Stimulated activated CD4-positive, alpha-beta T cell treated with anti-CD3 and anti-CD28 coated beads, TNF-alpha, amount 100 ng/mL, for 48 hours (primary cell): ENCODE measurements at regions not wholly inside any gene's neighbourhood (a gene's known extent, or its start where the extent isn't known, plus 50 kb on each side); places are given as distances from the start of the nearest gene placed in this dataset.

Experiments used
- DNase-seq, 3 donors: peaks; one replicate each; pipeline ENCODE4 v3.0.0-alpha.2; 2020; ENCODE audit warnings: low read depth in 3 of 3

DNA sequence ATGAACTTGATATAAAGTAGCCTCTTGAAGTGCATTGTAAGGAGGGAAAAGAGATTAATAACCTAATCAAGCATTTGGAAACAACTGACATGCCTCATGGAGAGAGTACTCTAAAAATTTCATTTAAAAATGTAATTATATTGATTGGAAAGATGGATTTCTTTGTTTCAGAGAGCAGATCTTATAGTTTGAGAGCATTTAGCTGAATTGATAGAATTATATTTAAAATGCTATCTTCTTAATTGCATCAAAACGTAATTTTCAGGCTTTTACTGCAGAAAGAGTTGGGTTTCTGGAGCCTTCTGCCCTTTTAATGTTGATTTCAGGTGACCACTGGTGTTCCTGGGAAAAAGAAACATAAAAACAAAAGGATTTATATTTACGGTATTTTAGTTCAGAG is 130.6 kb downstream of the EDN3 start:
- DNase-seq, result no peak

DNA sequence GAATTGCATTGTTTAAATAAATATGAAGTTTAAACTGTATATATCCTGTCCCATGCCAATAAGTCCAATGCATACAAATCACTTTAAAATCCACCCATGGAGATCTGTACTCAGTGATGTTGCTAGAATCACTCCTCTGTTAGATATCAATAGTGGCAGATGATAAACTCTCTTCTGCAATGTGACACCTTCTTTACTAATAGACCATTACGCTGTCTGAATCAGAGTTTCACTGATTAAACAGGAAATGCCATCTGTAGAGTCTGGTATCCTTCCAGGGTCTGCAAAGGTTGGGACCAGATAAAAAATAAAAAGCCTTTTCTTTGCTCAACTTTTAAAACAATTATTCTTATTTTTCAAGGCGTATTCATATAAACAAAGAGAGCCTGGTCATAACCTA is 134.5 kb downstream of the EDN3 start:
- no peak for DNase-seq

DNA sequence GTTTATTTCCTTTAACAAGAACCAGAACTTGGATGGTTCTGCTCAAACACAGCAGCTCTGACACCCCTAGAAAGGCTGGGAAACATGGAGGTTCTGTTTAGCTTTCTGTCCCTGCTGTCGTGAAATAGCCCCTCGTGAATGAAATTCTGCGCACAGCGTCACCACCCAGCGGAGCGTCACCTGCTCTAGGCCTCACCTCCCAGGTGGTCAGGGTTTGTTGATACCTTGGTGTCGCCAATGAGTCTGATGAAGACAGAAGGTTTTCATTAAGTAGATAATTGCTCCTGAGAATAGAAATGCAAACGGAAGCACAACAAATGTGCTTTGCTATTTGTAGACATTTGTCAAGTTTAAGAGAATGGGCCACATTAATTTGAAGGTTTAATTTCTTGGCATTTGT is 135.1 kb downstream of the EDN3 start:
- no peak for DNase-seq

DNA sequence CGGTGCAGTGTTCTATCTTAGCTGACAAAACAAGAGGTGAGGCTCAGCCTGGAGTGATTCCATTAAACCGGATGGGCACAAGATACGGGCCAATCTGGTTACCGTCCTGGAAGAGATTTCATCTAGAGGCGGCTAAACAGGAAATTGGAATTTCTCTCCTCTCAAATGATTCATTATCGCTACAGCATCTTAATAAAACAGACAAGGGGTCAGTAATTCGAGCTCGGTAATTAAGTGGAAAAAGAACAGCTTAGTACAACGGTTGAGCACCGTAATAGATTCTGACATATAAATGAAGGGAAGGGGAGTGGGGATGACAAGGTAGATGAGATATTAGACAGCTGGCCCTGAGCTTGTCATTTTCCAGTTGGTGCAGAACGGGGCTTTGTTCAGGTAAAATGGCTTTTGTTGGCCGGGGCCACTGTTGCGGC is 137.2 kb downstream of the EDN3 start:
- DNase-seq, result no peak

DNA sequence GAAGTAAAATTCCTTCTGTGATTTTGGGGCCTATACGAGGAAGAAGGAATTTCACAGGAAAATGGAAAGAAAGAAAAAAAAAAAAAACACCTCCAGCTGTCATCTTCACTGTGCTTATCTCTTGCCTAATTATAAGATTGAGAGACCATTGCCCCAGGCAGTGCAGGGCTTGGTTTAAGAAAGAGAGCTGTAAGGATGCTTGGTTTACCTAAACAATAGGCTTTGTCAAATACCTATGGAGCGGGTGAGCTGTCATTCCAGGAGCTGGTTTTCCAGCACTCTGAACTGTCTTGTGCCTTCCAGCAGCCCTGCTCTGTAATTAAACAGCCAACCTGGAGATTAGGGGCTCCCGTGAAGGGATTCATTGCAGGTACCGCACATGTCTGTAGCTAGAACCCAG is 137.8 kb downstream of the EDN3 start:
- no peak for DNase-seq

DNA sequence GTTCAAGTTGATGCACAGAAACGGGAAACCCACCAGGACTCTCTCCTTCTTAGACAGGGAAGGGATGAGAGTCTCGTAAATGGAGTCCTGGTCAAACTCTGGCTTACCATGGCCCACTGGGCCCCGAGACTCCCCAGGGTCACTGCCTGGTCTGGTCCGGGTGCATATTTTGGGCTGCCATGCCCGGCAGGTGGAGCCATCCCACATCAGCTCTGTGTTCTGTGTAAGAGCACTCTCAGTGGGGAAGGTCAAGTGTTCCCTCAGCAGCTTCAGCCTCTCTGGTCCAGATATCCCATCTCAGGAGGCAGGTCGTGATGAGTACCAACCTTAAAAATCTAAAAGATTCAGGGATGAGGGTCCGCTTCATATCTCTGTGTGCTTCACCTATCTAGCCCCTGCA is 138.8 kb downstream of the EDN3 start:
- DNase-seq, result no peak

DNA sequence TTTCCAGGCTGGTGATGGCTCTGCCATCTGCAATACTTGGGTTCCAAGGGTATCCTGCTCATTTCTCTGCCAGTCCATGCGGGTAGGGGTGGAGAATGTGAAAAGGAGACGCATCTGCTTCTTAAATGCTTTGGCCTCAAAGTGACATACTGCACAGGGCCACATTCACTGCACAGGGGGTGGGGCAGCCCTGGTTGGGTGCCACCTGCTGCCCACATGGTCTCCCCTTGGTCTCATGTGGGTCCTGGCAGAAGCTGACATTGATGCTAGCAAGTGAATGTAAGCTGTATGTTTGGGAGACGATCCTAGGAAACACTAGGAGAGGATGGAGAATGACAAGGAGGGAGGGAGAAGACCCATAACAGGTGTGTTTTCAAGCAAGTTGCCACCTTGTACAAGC is 140.9 kb downstream of the EDN3 start:
- no peak for DNase-seq

DNA sequence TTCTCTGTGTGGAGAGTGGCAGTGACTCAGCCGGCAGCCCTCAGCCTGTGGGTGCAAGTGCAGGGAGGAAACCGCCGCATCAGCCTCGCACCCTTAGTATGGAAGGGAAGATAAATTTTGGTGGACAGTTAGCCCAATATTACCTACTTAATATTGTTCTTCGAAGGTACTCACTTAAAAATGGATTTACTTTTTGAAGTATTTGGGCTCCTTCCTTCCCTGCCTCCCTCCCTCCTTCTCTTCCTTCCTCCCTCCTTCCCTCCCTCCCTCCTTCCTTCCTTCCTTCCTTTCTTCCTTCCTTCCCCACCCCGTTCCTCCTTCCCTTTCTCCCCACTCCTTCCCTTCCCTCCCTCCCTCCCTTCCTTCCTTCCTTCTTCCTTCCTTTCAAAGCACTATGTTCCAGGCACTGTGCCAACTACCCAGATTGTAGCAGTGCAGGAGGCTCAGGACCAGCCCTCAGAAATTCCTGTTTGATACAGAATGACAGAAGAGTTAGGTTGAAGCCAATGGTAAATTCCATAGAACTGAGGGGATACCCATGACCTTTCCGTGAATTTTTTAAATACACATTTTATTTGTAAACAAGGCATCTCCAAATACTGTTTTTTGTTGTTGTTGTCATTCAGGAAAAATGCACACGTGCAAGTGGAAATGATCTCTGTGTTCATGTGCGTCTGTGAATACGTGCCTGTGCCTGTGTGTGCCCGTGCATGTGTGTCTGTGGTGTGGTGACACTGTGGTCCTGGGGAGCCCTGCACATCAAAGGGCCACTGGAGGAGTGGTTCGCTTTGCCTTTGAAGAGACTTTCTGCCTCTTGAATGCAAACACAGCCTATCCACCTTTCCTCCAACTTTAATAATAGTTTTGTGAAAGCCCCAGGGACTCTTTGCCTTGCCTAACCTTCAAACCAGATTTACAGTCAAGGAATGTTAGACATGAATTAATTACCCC is 141.7 kb downstream of the EDN3 start:
- no peak for DNase-seq

DNA sequence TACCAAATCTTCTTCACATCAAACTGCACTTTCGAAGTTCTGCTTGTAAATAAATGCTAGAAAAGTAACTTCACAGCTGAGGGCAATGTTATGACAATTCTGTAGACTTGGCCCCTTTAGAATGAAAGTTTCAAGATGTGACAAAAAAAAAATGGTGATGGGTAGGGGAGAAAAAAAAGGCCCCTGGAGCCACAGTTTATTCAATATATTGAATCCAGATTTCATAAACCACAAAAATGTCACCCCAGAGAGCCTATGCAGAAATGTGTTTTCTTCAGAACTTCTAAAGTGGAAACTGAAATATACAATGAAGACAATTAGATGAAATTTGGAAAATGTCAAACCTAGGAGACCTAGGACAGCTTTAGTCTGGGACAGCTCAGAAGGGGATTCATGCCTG is 143.1 kb downstream of the EDN3 start:
- no peak for DNase-seq

DNA sequence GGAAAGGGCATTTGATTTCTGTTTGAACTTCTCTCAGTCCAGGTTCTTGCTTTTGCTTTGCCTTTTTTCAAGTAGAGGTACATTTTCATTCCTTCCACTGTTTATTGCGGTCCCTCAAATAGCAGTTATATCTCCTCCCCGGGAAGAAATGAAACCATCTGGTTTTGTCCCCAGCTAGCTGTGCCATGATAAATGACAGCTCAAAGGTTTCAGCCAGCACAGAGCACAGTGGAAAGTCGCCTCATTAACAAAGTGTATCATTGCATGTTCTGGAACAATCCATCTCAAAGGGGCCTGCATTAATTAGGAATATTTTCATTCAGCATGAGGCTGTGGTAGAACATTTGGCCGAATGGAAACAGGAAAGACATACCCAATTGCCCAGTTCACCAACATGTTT is 146.0 kb downstream of the EDN3 start:
- DNase-seq, result no peak

DNA sequence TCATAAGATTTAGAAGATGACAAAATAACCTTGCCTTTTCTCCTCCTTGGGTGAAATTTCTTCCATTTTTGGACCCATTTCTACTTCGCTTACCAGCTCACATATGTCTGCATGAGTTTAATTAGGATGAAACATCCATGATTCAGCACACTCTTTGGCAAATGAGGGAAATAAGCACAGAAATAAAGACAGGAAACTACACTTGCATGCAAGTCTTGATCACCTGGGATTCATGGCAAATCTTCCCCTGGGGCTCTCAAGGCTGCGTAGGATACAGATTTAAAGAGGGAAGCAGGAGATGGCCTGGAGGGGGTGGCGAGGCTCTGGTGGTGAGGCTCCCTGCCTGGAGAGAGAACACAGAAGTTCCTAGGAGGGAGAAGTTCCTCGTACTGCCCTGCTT is 147.8 kb downstream of the EDN3 start:
- no peak for DNase-seq

DNA sequence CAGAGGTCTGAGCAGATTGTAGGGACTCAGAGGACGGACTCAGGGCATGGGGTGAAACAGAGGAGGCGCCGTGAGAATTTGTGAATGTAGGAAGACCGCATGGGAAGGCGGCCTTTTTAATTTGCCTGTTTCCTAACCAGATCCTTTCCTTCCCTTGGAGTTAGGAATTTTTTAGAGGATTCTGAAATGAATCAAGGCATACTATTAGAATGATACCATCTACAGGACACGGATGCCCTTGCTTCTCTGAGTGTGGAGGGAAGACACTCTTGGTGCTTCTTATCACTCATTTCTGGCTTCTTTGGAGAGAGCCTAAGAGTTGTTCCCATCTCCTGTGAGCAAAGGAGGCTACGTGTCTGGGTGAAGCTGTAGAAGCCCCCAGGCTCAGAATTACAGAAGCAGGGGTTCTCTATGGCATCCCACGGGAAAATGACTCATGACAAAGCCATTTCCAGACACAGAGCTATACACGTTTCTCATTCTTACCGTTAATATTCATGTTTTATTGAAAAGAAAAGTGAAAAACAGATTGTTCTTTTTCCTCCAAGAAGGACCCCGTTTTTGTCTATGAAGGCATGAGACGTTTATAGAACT is 148.5 kb downstream of the EDN3 start:
- no peak for DNase-seq

DNA sequence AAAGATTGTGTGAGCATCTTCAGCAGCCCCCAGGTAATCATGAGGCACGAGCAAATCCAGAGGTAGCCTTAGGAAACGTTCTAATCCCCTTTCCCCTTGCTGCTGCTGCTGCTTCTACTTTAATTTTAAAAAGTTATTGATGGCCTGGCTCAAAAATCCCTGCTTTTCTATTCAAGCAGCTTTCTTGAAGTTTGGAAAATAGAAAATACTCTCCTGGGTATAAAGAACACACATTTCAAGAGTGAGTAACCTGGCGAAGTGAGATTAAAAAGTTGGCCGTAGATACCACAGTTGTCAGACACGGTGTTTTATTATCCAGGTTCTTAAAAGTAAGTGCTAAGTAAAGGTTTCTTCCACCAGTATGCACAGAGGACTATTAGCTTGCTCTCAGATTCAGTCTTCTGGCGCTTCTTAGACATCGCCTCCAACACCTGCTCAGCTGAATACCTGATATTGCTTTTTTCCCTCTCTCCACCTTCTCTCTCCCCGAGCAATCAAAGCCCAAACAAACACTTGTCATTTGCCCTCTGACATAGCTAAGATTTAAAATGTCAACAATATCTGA is 150.7 kb downstream of the EDN3 start:
- no peak for DNase-seq

DNA sequence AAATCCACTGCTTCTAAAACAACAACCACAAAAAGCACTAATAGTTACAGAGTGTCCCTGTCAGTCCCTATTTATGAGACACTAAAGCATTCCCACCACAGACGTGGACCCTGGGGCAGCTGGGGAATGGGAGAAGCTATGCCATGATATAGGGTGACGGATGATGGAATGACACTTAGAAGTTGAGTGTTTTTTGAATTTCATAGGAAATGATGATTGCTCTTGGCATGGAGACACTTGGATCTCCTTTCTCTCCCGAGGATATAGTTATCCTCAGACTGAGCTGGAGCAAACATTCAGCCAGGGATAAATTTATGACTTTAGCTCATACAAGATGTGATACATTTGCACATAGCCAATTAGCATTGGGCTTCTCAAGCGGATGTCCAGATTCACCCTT is 151.2 kb downstream of the EDN3 start:
- DNase-seq, result no peak

DNA sequence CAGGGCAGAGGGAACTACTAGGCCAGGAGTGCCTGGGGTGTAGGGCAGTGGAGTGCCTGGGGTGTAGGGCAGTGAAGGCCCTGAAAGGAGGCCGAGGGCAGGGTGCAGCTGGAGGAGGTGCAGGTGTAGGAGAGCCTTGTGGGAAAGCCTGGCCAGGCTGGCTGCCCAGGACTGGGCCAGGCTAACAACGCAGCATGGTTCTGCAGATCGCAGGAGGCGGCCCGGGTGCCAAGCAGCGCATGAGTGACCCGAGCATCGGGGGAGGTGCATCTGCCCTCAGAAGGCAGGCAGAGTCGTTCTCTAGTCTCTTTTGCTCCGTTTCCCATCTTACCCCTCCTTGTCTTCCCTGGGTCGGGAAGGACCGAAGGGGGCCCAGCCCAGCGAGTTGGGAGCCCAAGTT is 151.5 kb upstream of the PHACTR3 start:
- no peak for DNase-seq

DNA sequence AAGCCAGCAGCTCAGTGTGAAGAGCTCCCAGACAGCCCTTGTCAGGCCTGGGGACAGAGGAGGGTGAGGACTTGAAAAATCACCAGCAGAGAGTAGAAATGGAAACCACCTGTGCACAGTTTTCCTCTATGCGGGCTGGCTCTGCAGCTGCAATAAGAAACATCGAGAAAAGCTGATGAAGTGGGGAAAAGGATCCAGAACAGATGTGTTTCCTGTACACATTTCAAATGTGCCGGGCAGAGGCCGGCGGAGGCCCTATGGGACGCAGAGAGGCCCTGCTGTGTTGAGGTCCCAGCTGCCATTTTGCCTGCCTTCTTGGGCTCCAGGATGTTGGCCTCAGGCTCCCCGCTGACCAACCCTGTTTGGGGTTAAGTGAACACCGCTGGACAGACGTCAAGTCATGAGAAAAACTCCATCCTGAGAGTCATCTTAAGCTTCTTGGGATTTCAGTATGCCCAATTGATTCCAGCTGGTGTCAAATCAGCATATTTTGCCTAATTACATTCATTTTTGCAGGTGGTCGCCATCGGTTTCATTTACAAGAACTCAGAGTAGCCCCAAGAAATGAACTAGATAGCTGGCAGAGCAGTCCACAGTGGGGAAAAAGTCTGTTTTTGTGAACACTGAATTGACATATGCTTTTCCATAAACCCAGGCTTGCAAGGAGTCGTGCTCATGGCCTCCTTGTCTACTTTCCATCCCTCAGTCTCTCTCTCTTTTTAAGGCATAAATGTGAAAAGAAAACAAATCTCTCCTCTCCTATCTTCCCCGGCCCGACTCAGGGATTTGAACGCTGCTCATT is 150.4 kb upstream of the PHACTR3 start:
- no peak for DNase-seq

DNA sequence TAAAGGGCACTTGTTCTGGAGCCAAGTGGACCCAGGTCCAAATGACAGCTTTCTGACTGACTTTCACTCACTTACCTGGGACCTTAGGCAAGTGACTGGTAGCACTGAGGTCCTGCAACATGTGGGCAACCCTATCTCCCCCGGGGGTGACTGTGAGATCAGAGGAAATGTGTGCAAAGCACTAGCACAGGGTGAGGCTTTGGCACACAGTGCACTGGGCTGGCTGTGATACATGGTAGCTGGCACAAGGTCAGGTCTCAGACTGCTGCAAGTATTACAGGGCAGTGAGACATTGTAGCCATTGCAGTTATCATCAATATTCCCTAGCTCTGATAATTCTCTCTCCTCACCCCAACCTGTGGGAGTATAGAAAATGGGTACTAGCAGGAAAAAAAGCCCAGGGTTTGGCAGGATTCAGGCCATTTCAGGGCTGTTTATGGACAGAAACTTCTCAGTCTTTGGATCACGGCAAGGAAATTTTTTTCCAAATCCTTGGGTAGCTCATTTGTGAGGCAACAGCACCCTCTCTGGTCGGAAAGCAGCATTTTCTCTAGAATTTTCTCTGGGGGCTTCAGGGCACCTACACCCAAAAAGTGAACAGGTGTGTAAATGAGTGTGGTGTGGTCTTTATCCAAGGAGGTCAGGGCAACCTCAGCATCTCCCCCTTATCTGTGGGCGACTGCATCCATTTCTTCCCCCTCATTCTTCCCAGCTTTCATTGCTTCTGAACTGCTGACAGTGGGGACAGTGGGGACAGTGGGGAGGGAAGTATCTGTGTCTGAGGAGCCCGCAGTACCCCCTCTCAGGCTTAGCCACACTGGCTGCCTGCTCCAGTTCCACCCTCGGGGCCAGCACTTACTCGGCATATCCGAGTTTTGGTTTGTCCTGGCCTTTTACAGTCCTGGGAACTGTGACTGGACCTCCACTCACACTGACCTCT is 148.7 kb upstream of the PHACTR3 start:
- DNase-seq, result no peak

DNA sequence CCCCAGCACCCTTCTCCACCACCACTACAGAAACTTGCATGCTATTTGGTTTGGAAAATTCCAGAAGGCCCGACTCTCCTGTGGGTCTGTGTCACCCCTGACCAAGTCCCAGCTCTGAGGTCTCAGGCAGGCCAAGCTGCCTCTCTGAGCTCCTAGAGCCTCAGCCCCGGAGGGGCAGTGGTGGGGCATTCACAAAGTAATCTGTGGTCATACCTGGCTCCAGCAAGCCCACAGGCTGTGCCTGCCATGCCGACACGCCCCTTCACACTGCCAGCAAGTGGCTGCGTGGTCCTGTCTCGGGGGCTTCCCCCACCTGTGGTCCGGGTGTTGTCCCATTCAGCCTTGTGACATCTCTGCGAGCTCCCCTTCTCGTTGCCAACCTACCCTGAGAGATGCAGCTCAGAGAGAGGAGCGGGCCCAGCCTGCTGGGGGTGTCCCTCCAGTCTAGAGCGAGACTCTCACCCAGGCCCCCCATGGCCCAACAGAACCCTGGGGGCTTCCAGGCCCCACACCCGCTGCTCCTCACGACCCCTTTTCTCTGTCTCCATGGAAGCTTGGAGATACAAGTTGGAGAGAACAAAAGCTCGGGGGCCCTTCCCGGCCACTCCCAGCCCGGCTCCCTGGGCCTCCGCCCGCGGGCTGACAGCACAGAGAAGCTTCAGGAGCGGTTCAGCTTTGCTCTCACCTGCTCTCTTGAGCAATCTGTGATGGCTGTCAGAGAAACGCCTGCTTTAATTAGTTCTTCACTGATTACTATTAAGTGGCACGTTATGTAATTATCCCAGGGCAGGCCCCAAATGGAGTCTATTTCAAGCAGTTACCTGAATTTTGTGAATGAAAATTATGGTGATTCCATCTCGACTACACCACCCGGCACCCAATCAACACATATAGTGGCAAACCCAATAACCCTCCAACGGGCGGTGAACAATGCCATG is 147.7 kb upstream of the PHACTR3 start:
- no peak for DNase-seq

DNA sequence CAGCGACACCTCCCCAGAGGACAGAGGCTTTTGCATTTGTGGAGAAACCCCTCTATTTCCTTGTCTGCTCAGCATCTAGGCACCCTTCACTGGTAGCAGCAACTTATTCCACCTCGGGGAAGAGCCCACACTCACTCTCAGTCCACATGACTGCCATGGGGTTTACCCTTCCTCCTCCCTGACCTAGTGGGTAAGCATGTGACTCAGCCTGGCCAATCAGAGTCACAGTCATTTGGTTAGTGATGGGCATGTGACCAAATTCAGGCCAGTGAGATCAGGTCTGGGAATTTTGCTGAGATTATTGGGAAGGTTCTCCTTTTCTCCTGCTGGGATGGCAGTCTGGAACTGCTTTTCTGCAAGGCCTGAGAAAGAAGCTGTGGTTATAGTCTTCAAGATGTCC is 145.7 kb upstream of the PHACTR3 start:
- no peak for DNase-seq

DNA sequence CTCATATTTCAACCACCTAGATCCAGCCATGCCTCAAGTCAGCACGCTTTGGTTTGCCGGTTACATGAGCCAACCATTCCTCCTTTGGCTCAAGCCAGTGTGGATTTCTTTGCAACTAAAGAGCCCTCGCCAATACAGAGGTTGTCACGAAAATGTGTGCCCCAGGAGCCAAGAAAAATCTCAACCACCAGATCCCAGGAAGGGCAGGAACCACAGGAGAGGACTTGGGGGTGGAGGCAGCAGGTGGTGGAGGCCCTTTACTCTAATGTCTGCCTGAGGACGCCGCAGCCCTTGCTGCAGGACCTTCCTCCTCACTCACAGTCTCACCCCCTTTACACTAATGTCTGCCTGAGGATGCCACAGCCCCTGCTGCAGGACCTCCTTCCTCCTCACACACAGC is 144.8 kb upstream of the PHACTR3 start:
- no peak for DNase-seq
